ENCODE measurements at regions not wholly inside any gene's neighbourhood (a gene's known extent, or its start where the extent isn't known, plus 50 kb on each side); places are given as distances from the start of the nearest gene placed in this dataset.

GRCh38 chrX:39678914-39679313 lies 418.8 kb downstream of the BCOR start:
- TF ChIP-seq FOS (IDR thresholded peaks at IDR 0.05; ENCODE audit: low read depth, low read length): no peak
- no peak for TF ChIP-seq CTCF (conservative IDR thresholded peaks at IDR 0.05; ENCODE audit: low read depth, low read length)

Measured in IMR-90 (cell line).